ENCODE measurements at regions not wholly inside any gene's neighbourhood (a gene's known extent, or its start where the extent isn't known, plus 50 kb on each side); places are given as distances from the start of the nearest gene placed in this dataset.

DNA sequence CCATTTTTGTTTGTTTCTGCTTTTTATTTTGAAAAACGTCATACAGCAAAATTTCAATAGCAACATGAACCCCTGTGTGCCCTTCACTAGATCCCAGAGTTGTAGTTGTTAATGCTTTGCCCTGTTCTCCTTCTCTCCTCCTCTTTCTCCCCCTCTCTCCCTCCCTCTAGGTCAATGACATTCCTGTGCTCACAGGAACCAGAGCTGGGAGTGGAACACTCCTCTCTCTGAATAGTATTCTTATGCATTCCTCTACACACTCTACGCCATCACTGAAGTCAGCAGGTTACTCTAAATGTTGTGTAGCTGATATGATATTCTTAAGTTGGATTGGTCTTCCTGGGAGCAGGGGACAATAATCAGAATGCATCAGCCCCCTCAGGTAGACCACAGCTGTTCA, 243.4 kb downstream of the SYK start:
- no peak for TF ChIP-seq ELF4 (IDR thresholded peaks at IDR 0.05)
- TF ChIP-seq PKNOX1 (IDR thresholded peaks at IDR 0.05), result no peak
- TF ChIP-seq SP1 (IDR thresholded peaks at IDR 0.05), result no peak
- no peak for TF ChIP-seq SUZ12 (IDR thresholded peaks at IDR 0.05)
- TF ChIP-seq ARNT (IDR thresholded peaks at IDR 0.05), result no peak
- TF ChIP-seq NFRKB (IDR thresholded peaks at IDR 0.05), result no peak
- no peak for TF ChIP-seq L3MBTL2 (conservative IDR thresholded peaks at IDR 0.05)
- TF ChIP-seq FOXK2 (IDR thresholded peaks at IDR 0.05), result no peak
- DNase-seq (ENCODE audit: extremely low spot score), result no peak
- POLR2A ChIA-PET, result no interaction called here
- CTCF ChIA-PET, result interaction anchor here (1.1 kb wide), 1 partner anchor 11 kb away, joined by 5 read pairs; no protein-coding TSS in a partner anchor

GRCh38 chr9:91047529-91047928, 245.9 kb downstream of the SYK start:
- ChIA-PET POLR2A (no interaction called here), CTCF (no interaction called here)
- no peak for DNase-seq (ENCODE audit: extremely low spot score)
- TF ChIP-seq ARNT (IDR thresholded peaks at IDR 0.05) (no peak), ELF4 (IDR thresholded peaks at IDR 0.05) (no peak), FOXA1 (IDR thresholded peaks at IDR 0.05) (no peak)

GRCh38 chr9:91047993-91048607, 246.5 kb downstream of the SYK start:
- DNase-seq (ENCODE audit: extremely low spot score), result no peak
- POLR2A ChIA-PET, result no interaction called here
- CTCF ChIA-PET, result no interaction called here
- TF ChIP-seq TARDBP (IDR thresholded peaks at IDR 0.05), result no peak

DNA sequence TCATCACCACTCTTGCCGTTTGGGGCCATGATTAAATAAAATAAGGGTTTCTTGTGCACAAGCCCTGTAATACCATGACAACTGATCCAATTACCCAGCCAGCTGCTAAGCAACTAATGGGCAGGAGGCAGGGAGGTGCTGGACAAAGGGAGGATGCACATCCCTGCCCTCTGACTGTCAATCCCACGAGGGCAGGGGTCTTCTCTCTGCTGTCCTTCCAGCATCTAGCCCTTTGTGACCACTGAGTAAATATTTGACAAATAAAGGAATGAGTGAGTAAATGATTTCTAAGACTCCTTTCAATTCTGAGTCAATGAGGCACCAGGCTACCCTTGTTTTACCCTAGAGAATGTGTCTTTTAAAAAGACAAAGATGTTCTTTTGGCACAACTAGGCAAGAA, 247.1 kb downstream of the SYK start:
- ChIA-PET CTCF (no interaction called here), POLR2A (no interaction called here)
- TF ChIP-seq NFRKB (IDR thresholded peaks at IDR 0.05) (no peak), ELF4 (IDR thresholded peaks at IDR 0.05) (no peak), ARNT (IDR thresholded peaks at IDR 0.05) (no peak), BHLHE40 (IDR thresholded peaks at IDR 0.05; ENCODE audit: borderline replicate concordance) (no peak), PKNOX1 (IDR thresholded peaks at IDR 0.05) (no peak)
- DNase-seq (ENCODE audit: extremely low spot score), result no peak

- no peak for TF ChIP-seq FOXM1 (IDR thresholded peaks at IDR 0.05; ENCODE audit: borderline replicate concordance)
- TF ChIP-seq LEF1 (IDR thresholded peaks at IDR 0.05; ENCODE audit: borderline replicate concordance), result no peak
- TF ChIP-seq NFRKB (IDR thresholded peaks at IDR 0.05), result no peak
- no peak for TF ChIP-seq SP1 (IDR thresholded peaks at IDR 0.05)
- no peak for TF ChIP-seq CTBP1 (IDR thresholded peaks at IDR 0.05; ENCODE audit: borderline replicate concordance)
- no peak for TF ChIP-seq FOXA1 (IDR thresholded peaks at IDR 0.05)
- TF ChIP-seq L3MBTL2 (conservative IDR thresholded peaks at IDR 0.05), result no peak
- no peak for TF ChIP-seq BHLHE40 (IDR thresholded peaks at IDR 0.05; ENCODE audit: borderline replicate concordance)
- TF ChIP-seq FOXK2 (IDR thresholded peaks at IDR 0.05), result no peak
- no peak for TF ChIP-seq TARDBP (IDR thresholded peaks at IDR 0.05)
- no peak for TF ChIP-seq ELF4 (IDR thresholded peaks at IDR 0.05)
- TF ChIP-seq HDGF (IDR thresholded peaks at IDR 0.05; ENCODE audit: borderline replicate concordance), result no peak
- no peak for TF ChIP-seq ARNT (IDR thresholded peaks at IDR 0.05)
- ChIA-PET CTCF (no interaction called here), POLR2A (no interaction called here)
- DNase-seq (ENCODE audit: extremely low spot score), result no peak
These were observed 252.2 kb downstream of the SYK start for GRCh38 chr9:91053824-91054223.

- TF ChIP-seq TARDBP (IDR thresholded peaks at IDR 0.05) (no peak), PKNOX1 (IDR thresholded peaks at IDR 0.05) (no peak), BHLHE40 (IDR thresholded peaks at IDR 0.05; ENCODE audit: borderline replicate concordance) (no peak), SUZ12 (IDR thresholded peaks at IDR 0.05) (no peak), NFRKB (IDR thresholded peaks at IDR 0.05) (no peak)
- DNase-seq (ENCODE audit: extremely low spot score), result no peak
- CTCF ChIA-PET, result no interaction called here
- POLR2A ChIA-PET, result no interaction called here
These were observed 254.2 kb downstream of the SYK start for GRCh38 chr9:91055845-91056244.

GRCh38 chr9:91056486-91056885, 254.9 kb downstream of the SYK start:
- no peak for DNase-seq (ENCODE audit: extremely low spot score)
- ChIA-PET POLR2A (no interaction called here), CTCF (no interaction called here)
- no peak for TF ChIP-seq CTBP1 (IDR thresholded peaks at IDR 0.05; ENCODE audit: borderline replicate concordance)
- no peak for TF ChIP-seq PKNOX1 (IDR thresholded peaks at IDR 0.05)
- TF ChIP-seq ZNF384 (IDR thresholded peaks at IDR 0.05), result no peak
- TF ChIP-seq FOXK2 (IDR thresholded peaks at IDR 0.05), result no peak
- TF ChIP-seq ELF4 (IDR thresholded peaks at IDR 0.05), result no peak
- no peak for TF ChIP-seq ARNT (IDR thresholded peaks at IDR 0.05)
- TF ChIP-seq HDGF (IDR thresholded peaks at IDR 0.05; ENCODE audit: borderline replicate concordance), result no peak
- TF ChIP-seq L3MBTL2 (conservative IDR thresholded peaks at IDR 0.05), result no peak
- TF ChIP-seq BHLHE40 (IDR thresholded peaks at IDR 0.05; ENCODE audit: borderline replicate concordance), result no peak

Data from HEK293T (cell line).